HTR-8/SVneo (cell line): ENCODE measurements at regions not wholly inside any gene's neighbourhood (a gene's known extent, or its start where the extent isn't known, plus 50 kb on each side); places are given as distances from the start of the nearest gene placed in this dataset.
"Not testable (repeated sequence)": the region's sequence is repeated elsewhere in the genome, so short reads cannot be mapped to it uniquely, and the experiment has no call there.

Experiments
- DNase-seq: peaks from one replicate; pipeline ENCODE4 v3.0.0; 2011; ENCODE audit warnings: low spot score, mixed read lengths; ENCODE audit not compliant: insufficient read length
- FAIRE-seq: peaks from 2 replicates; lab custom pipeline; 2011; peaks lifted over from hg19 to GRCh38; lab: Jason Lieb, UNC

GRCh38 chr2:129192117-129192516, 787.3 kb upstream of the RAB6C start:
- DNase-seq (no peak), FAIRE-seq (no peak)

GRCh38 chr2:129192841-129193253, 786.6 kb upstream of the RAB6C start:
- no peak for DNase-seq
- FAIRE-seq = no peak

GRCh38 chr2:129193961-129194360, 785.5 kb upstream of the RAB6C start:
- FAIRE-seq = no peak
- no peak for DNase-seq

GRCh38 chr2:129199501-129199900, 780.0 kb upstream of the RAB6C start:
- no peak for FAIRE-seq
- no peak for DNase-seq

- FAIRE-seq (no peak), DNase-seq (no peak)
Observed at GRCh38 chr2:129201696-129202095, 777.8 kb upstream of the RAB6C start.

- no peak for FAIRE-seq
- no peak for DNase-seq
Observed at GRCh38 chr2:129203331-129203730, 776.1 kb upstream of the RAB6C start.

GRCh38 chr2:129204581-129204980, 774.9 kb upstream of the RAB6C start:
- not testable (repeated sequence) for FAIRE-seq, DNase-seq

GRCh38 chr2:129205176-129205575, 774.3 kb upstream of the RAB6C start:
- DNase-seq (no peak), FAIRE-seq (no peak)

GRCh38 chr2:129205766-129206165, 773.7 kb upstream of the RAB6C start:
- no peak for DNase-seq

GRCh38 chr2:129212299-129212958, 767.0 kb upstream of the RAB6C start:
- no peak for FAIRE-seq

More at GRCh38 chr2:129205766-129206165, 773.7 kb upstream of the RAB6C start:
- no peak for FAIRE-seq

GRCh38 chr2:129224022-129224421, 755.4 kb upstream of the RAB6C start:
- DNase-seq (no peak), FAIRE-seq (peak; percentile 16)

More at GRCh38 chr2:129212299-129212958, 767.0 kb upstream of the RAB6C start:
- DNase-seq = no peak

- DNase-seq (no peak), FAIRE-seq (no peak)
Observed at GRCh38 chr2:129224486-129224885, 755.0 kb upstream of the RAB6C start.

GRCh38 chr2:129229196-129229595, 750.3 kb upstream of the RAB6C start:
- FAIRE-seq = no peak
- no peak for DNase-seq

- DNase-seq = no peak
- no peak for FAIRE-seq
Observed at GRCh38 chr2:129229830-129230441, 749.5 kb upstream of the RAB6C start.

- no peak for FAIRE-seq
- no peak for DNase-seq
Observed at GRCh38 chr2:129231924-129232323, 747.5 kb upstream of the RAB6C start.

- DNase-seq (no peak), FAIRE-seq (no peak)
Observed at GRCh38 chr2:129233166-129233565, 746.3 kb upstream of the RAB6C start.

GRCh38 chr2:129233751-129234406, 745.6 kb upstream of the RAB6C start:
- FAIRE-seq = no peak
- DNase-seq = no peak

GRCh38 chr2:129236601-129237000, 742.9 kb upstream of the RAB6C start:
- FAIRE-seq = no peak
- no peak for DNase-seq

GRCh38 chr2:129237966-129238725, 741.3 kb upstream of the RAB6C start:
- no peak for DNase-seq
- no peak for FAIRE-seq

GRCh38 chr2:129239141-129239540, 740.3 kb upstream of the RAB6C start:
- DNase-seq = no peak
- FAIRE-seq = no peak

GRCh38 chr2:129240061-129240460, 739.4 kb upstream of the RAB6C start:
- DNase-seq = no peak
- FAIRE-seq = no peak
